Ishikawa (cell line): ENCODE measurements at regions not wholly inside any gene's neighbourhood (a gene's known extent, or its start where the extent isn't known, plus 50 kb on each side); places are given as distances from the start of the nearest gene placed in this dataset.

Experiments used
- CEBPB ChIP-seq: IDR thresholded peaks from 2 replicates; pipeline ENCODE4 v1.6.1; 2012
- CREB1 ChIP-seq: IDR thresholded peaks from 2 replicates; pipeline ENCODE4 v1.6.1; 2012; ENCODE audit warnings: low read depth
- EGR1 ChIP-seq: IDR thresholded peaks from 2 replicates; pipeline ENCODE4 v1.6.1; 2012
- EP300 ChIP-seq: IDR thresholded peaks from 2 replicates; pipeline ENCODE4 v1.6.1; 2012; ENCODE audit warnings: borderline replicate concordance
- FOXM1 ChIP-seq: IDR thresholded peaks from 2 replicates; pipeline ENCODE4 v1.6.1; 2012; ENCODE audit warnings: low read depth, borderline replicate concordance
- NFIC ChIP-seq: IDR thresholded peaks from 2 replicates; pipeline ENCODE4 v1.6.1; 2012
- RAD21 ChIP-seq: IDR thresholded peaks from 2 replicates; pipeline ENCODE4 v1.6.1; 2012; ENCODE audit warnings: low read depth
- TAF1 ChIP-seq: IDR thresholded peaks from 2 replicates; pipeline ENCODE4 v1.6.1; 2012; ENCODE audit warnings: low read depth, mild to moderate bottlenecking
- TCF12 ChIP-seq: IDR thresholded peaks from 2 replicates; pipeline ENCODE4 v1.6.1; 2012; ENCODE audit warnings: low read depth
- TEAD4 ChIP-seq: IDR thresholded peaks from 2 replicates; pipeline ENCODE4 v1.6.1; 2012
- YY1 ChIP-seq: IDR thresholded peaks from 2 replicates; pipeline ENCODE4 v1.6.1; 2012; ENCODE audit warnings: low read depth
- ZBTB7A ChIP-seq: IDR thresholded peaks from 2 replicates; pipeline ENCODE4 v1.6.1; 2012; ENCODE audit warnings: low read depth
- TF ChIP-seq, protein P1 (sequence below): IDR thresholded peaks from 2 replicates; pipeline ENCODE4 v1.6.1; 2012
- TF ChIP-seq, protein P2 (sequence below): IDR thresholded peaks from 2 replicates; pipeline ENCODE4 v1.6.1; 2012
- TF ChIP-seq, protein P3 (sequence below): IDR thresholded peaks from 2 replicates; pipeline ENCODE4 v1.6.1; 2012; ENCODE audit warnings: low read depth, mild to moderate bottlenecking

DNA sequence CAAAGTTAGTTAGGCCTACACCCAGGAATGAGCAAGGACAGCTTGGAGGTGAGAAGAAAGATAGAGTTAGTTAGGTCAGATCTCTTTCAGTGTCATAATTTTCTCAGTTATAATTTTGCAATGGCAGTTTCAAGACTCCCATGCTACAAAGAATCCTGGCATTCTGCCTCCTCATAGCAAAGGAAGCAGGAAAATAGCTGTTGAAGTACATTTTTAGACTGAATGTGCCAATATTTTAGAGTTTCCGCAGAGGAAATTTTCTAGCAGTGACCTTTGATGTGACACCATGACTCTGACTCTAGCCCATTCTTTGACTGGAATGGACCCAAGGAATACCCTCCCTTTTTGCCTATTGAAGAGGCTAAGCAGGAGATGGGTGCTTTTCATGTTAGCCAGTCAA is 371.7 kb downstream of the PIK3C3 start:
- TF ChIP-seq TCF12 (no peak), CEBPB (no peak)
- TF ChIP-seq, protein P1, sequence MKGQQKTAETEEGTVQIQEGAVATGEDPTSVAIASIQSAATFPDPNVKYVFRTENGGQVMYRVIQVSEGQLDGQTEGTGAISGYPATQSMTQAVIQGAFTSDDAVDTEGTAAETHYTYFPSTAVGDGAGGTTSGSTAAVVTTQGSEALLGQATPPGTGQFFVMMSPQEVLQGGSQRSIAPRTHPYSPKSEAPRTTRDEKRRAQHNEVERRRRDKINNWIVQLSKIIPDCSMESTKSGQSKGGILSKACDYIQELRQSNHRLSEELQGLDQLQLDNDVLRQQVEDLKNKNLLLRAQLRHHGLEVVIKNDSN, result no peak
- TF ChIP-seq, protein P2, sequence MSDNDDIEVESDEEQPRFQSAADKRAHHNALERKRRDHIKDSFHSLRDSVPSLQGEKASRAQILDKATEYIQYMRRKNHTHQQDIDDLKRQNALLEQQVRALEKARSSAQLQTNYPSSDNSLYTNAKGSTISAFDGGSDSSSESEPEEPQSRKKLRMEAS, result no peak

DNA sequence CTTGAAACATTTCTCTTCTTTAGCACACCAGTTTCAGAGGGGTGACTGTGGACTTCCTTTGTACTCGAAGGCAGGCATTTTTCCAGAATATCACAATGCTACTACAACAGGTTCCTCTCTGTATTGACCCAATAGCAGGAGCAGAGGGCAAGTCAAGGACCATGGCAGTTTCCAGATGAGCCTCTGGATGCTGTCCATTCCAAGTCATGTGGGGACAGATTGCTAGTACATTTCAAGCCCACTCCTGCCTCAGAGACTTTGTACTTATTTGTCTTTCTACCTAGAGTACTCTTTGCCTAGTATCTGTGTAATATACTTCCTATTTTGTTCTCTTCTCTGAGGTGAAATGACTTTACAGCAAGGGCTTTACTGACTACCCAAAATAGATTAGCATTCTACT is 373.9 kb downstream of the PIK3C3 start:
- TF ChIP-seq YY1 (no peak), TAF1 (no peak), EGR1 (no peak), ZBTB7A (no peak), CEBPB (no peak)
- TF ChIP-seq, protein P3, sequence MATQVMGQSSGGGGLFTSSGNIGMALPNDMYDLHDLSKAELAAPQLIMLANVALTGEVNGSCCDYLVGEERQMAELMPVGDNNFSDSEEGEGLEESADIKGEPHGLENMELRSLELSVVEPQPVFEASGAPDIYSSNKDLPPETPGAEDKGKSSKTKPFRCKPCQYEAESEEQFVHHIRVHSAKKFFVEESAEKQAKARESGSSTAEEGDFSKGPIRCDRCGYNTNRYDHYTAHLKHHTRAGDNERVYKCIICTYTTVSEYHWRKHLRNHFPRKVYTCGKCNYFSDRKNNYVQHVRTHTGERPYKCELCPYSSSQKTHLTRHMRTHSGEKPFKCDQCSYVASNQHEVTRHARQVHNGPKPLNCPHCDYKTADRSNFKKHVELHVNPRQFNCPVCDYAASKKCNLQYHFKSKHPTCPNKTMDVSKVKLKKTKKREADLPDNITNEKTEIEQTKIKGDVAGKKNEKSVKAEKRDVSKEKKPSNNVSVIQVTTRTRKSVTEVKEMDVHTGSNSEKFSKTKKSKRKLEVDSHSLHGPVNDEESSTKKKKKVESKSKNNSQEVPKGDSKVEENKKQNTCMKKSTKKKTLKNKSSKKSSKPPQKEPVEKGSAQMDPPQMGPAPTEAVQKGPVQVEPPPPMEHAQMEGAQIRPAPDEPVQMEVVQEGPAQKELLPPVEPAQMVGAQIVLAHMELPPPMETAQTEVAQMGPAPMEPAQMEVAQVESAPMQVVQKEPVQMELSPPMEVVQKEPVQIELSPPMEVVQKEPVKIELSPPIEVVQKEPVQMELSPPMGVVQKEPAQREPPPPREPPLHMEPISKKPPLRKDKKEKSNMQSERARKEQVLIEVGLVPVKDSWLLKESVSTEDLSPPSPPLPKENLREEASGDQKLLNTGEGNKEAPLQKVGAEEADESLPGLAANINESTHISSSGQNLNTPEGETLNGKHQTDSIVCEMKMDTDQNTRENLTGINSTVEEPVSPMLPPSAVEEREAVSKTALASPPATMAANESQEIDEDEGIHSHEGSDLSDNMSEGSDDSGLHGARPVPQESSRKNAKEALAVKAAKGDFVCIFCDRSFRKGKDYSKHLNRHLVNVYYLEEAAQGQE, result no peak

DNA sequence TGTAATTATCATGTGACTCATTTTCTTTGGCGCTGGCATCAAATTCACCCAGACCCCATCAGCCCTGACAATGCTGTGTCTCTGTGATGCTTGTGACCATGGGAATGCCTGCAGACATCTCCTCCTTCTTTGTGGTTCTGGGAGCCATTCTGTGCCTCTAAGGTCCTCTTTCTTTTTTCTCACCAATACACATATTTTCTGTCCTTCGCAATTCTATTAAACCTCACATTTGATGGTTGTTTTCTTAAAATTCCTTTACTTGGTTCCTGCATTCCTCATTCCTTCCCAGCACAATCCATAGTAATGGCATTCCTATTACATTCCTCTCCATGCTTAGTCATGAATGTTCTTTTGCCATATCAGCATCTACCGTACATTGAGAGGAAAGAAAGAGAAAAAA is 375.3 kb downstream of the PIK3C3 start:
- TF ChIP-seq, protein P1, result no peak
- TF ChIP-seq TEAD4 (no peak), YY1 (no peak), CEBPB (no peak), ZBTB7A (no peak), EP300 (no peak), CREB1 (no peak), TCF12 (no peak), RAD21 (no peak), NFIC (no peak), TAF1 (no peak), EGR1 (no peak), FOXM1 (no peak)
- TF ChIP-seq, protein P2, result no peak
- TF ChIP-seq, protein P3, result no peak

DNA sequence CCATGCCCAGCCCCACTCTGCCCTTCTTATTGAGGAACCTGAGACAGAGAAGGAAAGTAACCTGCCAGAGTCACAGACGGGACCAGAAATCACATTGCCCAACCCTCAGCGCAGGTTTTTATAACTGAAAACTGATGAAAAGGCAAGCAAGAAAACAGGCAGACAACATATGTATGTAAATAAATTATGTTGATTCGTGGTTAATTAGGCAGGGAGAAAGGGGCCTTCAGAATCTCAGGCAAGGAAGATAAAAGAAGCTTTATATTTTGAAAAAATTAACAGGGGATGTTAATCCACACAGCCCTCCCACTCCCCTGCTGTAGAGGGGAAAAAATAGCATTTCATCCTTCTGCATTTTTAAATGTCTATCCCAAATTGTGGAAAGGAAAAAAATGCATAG is 378.5 kb downstream of the PIK3C3 start:
- no peak for TF ChIP-seq FOXM1
- TF ChIP-seq TAF1, result no peak
- TF ChIP-seq YY1, result no peak
- TF ChIP-seq, protein P3, result no peak
- TF ChIP-seq, protein P2, result no peak
- TF ChIP-seq CREB1, result no peak
- no peak for TF ChIP-seq TEAD4
- no peak for TF ChIP-seq CEBPB
- no peak for TF ChIP-seq NFIC
- no peak for TF ChIP-seq ZBTB7A
- TF ChIP-seq, protein P1, result no peak
- no peak for TF ChIP-seq EGR1
- no peak for TF ChIP-seq RAD21
- no peak for TF ChIP-seq EP300
- no peak for TF ChIP-seq TCF12
